MM.1S (cell line): ENCODE measurements at regions not wholly inside any gene's neighbourhood (a gene's known extent, or its start where the extent isn't known, plus 50 kb on each side); places are given as distances from the start of the nearest gene placed in this dataset.

Source experiments
- EZH2 ChIP-seq: fragments of 300-600 bp; sonication (generic); optimal IDR thresholded peaks from 2 replicates; pipeline ENCODE3; 2017; ENCODE audit warnings: low read depth, mild to moderate bottlenecking, antibody characterized with exemption, low read length, mixed read lengths
- EZH2phosphoT487 ChIP-seq: fragments of 300-600 bp; sonication (generic); IDR thresholded peaks from 2 replicates; pipeline ENCODE4 v1.6.1; 2018; ENCODE audit warnings: antibody characterized with exemption, low read length
- TF ChIP-seq, protein P1 (sequence below): fragments of 300-600 bp; sonication (generic); IDR thresholded peaks from 2 replicates; pipeline ENCODE4 v1.5.1; 2016; ENCODE audit warnings: antibody characterized with exemption, low read length, mixed read lengths

DNA sequence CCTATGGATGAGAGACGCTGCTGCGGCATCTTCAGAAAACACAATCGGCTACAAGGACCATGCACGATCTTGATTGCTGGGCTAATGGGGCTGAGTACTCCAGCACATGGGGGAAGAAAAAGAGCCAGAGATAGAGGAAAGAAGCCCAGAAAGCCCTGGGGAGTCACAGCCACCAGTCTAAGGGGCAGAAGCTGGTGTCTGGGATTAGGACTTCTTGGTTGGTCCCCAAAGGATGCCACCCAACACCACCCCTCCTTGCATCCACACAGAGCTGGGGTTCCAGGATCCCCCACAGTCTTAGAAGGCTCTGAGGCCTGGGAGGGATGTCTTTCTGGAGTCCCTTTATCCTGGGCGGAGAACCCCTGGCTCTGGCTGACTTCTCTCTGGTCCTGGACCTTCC, 98.4 kb upstream of the TARDBP start:
- TF ChIP-seq, protein P1, sequence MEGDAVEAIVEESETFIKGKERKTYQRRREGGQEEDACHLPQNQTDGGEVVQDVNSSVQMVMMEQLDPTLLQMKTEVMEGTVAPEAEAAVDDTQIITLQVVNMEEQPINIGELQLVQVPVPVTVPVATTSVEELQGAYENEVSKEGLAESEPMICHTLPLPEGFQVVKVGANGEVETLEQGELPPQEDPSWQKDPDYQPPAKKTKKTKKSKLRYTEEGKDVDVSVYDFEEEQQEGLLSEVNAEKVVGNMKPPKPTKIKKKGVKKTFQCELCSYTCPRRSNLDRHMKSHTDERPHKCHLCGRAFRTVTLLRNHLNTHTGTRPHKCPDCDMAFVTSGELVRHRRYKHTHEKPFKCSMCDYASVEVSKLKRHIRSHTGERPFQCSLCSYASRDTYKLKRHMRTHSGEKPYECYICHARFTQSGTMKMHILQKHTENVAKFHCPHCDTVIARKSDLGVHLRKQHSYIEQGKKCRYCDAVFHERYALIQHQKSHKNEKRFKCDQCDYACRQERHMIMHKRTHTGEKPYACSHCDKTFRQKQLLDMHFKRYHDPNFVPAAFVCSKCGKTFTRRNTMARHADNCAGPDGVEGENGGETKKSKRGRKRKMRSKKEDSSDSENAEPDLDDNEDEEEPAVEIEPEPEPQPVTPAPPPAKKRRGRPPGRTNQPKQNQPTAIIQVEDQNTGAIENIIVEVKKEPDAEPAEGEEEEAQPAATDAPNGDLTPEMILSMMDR, result no peak
- TF ChIP-seq EZH2, result no peak
- no peak for TF ChIP-seq EZH2phosphoT487
